ENCODE measurements at regions not wholly inside any gene's neighbourhood (a gene's known extent, or its start where the extent isn't known, plus 50 kb on each side); places are given as distances from the start of the nearest gene placed in this dataset.

GRCh38 chr4:1541449-1542225 lies 135.4 kb upstream of the NKX1-1 start:
- H3K27ac ChIP-seq, result no peak overlapping the region

GRCh38 chr4:1540601-1541375 lies 134.5 kb upstream of the NKX1-1 start:
- WGBS, 2 donors (ENCODE audit: low coverage in 1 of 2), result 73% methylated on average over 29 of the region's 33 CpGs; no CpG with 5 or more reads in 1 of the 2 donors
- no peak for TF ChIP-seq CTCF (IDR thresholded peaks at IDR 0.05)
- TF ChIP-seq POLR2AphosphoS5 (IDR thresholded peaks at IDR 0.05), result no peak
- TF ChIP-seq EP300 (IDR thresholded peaks at IDR 0.05; ENCODE audit: low read depth), result no peak
- TF ChIP-seq POLR2A (IDR thresholded peaks at IDR 0.05), result no peak
- no peak for DNase-seq
- no peaks in the 10 kb centered on the region for H3K9me3 ChIP-seq
- no peaks in the 10 kb centered on the region for H3K36me3 ChIP-seq
- in situ Hi-C loops (cut with MboI; ENCODE audit: low pct_ligation_motif_present in 1 of 4, low pct_unique_long_range_greater_than_20kb in 1 of 4, low sequenced_read_pairs in 3 of 4), result no loop called here
- peaks cover 20% of the 10 kb centered on the region for H3K27me3 ChIP-seq
- H3K27ac ChIP-seq, result no peak overlapping the region
- intact Hi-C loops (cut with DNase I; ENCODE audit: low total_unique reads), result no loop called here
- H3K4me1 ChIP-seq, result peaks cover 0 to 9% (median 7%) of the 10 kb centered on the region in 4 donors
- H3K4me3 ChIP-seq, result no peak overlapping the region

More at GRCh38 chr4:1541449-1542225, 135.4 kb upstream of the NKX1-1 start:
- TF ChIP-seq CTCF (IDR thresholded peaks at IDR 0.05) (no peak), POLR2AphosphoS5 (IDR thresholded peaks at IDR 0.05) (no peak), EP300 (IDR thresholded peaks at IDR 0.05; ENCODE audit: low read depth) (no peak), POLR2A (IDR thresholded peaks at IDR 0.05) (no peak)
- Histone ChIP-seq H3K9me3 (no peaks in the 10 kb centered on the region), H3K27me3 (peaks cover 20% of the 10 kb centered on the region), H3K36me3 (no peaks in the 10 kb centered on the region), H3K4me3 (no peak overlapping the region), H3K4me1 (peaks cover 0 to 9% (median 7%) of the 10 kb centered on the region in 4 donors)
- DNase-seq, result no peak
- intact Hi-C loops (cut with DNase I; ENCODE audit: low total_unique reads), result no loop called here
- 63 to 76% methylated on average over 22 to 30 of the region's 30 CpGs for WGBS, 2 donors (ENCODE audit: low coverage in 1 of 2)
- in situ Hi-C loops (cut with MboI; ENCODE audit: low pct_ligation_motif_present in 1 of 4, low pct_unique_long_range_greater_than_20kb in 1 of 4, low sequenced_read_pairs in 3 of 4), result no loop called here

GRCh38 chr4:1539859-1540600 lies 133.8 kb upstream of the NKX1-1 start:
- intact Hi-C loops (cut with DNase I; ENCODE audit: low total_unique reads) (no loop called here), in situ Hi-C loops (cut with MboI; ENCODE audit: low pct_ligation_motif_present in 1 of 4, low pct_unique_long_range_greater_than_20kb in 1 of 4, low sequenced_read_pairs in 3 of 4) (no loop called here)
- Histone ChIP-seq H3K27me3 (peaks cover 20% of the 10 kb centered on the region), H3K27ac (no peak overlapping the region), H3K4me1 (peaks cover 0 to 9% (median 6%) of the 10 kb centered on the region in 4 donors), H3K9me3 (no peaks in the 10 kb centered on the region), H3K4me3 (no peak overlapping the region), H3K36me3 (no peaks in the 10 kb centered on the region)
- no peak for DNase-seq
- TF ChIP-seq POLR2AphosphoS5 (IDR thresholded peaks at IDR 0.05), result no peak
- TF ChIP-seq EP300 (IDR thresholded peaks at IDR 0.05; ENCODE audit: low read depth), result no peak
- no peak for TF ChIP-seq POLR2A (IDR thresholded peaks at IDR 0.05)
- TF ChIP-seq CTCF (IDR thresholded peaks at IDR 0.05), result no peak
- 83% methylated on average over 45 of the region's 45 CpGs; no CpG with 5 or more reads in 1 of the 2 donors for WGBS, 2 donors (ENCODE audit: low coverage in 1 of 2)

Data from transverse colon (tissue), 4 donors.